Activated T-cell treated with anti-CD3 and anti-CD28 coated beads, Interleukin-2, amount 50 U/mL, for 24 hours (primary cell): ENCODE measurements at regions not wholly inside any gene's neighbourhood (a gene's known extent, or its start where the extent isn't known, plus 50 kb on each side); places are given as distances from the start of the nearest gene placed in this dataset.

Experiments
- DNase-seq: peaks from one replicate; pipeline ENCODE4 v3.0.0-alpha.2; 2020
- H3K27ac Mint-ChIP-seq: 2 replicates; pipeline ENCODE4 v1.8.0; 2020; ENCODE audit warnings: mild to moderate bottlenecking, mixed read lengths
- H3K27me3 Mint-ChIP-seq: 2 replicates; pipeline ENCODE4 v1.8.0; 2020; ENCODE audit warnings: mixed read lengths
- H3K36me3 Mint-ChIP-seq: 2 replicates; pipeline ENCODE4 v1.8.0; 2020; ENCODE audit warnings: low read depth, mixed read lengths
- H3K4me1 Mint-ChIP-seq: 2 replicates; pipeline ENCODE4 v1.8.0; 2020; ENCODE audit warnings: low read depth, mixed read lengths
- H3K4me3 Mint-ChIP-seq: 2 replicates; pipeline ENCODE4 v1.8.0; 2020; ENCODE audit warnings: mild to moderate bottlenecking, moderate library complexity, mixed read lengths
- H3K9me3 Mint-ChIP-seq: 2 replicates; pipeline ENCODE4 v1.8.0; 2020; ENCODE audit warnings: mixed read lengths

DNA sequence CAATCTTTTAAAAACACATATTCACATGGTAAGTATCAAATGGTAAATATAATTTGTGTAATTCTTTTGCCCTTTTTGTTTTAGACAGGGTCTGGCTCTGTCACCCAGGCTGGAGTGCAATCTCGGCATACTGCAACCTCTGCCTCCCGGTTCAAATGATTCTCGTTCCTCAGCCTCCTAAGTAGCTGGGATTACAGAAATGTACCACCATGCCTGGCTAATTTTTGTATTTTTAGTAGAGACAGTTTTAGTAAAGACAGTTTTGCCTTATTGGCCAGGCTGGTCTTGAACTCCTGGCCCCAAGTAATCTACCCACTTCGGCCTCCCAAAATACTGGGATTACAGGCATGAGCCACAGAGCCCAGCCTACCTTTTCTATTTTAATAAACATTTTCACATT is 182.2 kb downstream of the MYCN start:
- no peak overlapping the region for H3K27ac Mint-ChIP-seq
- H3K4me3 Mint-ChIP-seq = no peak overlapping the region
- no peaks in the 10 kb centered on the region for H3K36me3 Mint-ChIP-seq
- H3K4me1 Mint-ChIP-seq = no peaks in the 10 kb centered on the region
- H3K27me3 Mint-ChIP-seq = no peaks in the 10 kb centered on the region
- peaks cover 2% of the 10 kb centered on the region for H3K9me3 Mint-ChIP-seq
- no peak for DNase-seq

- Mint-ChIP-seq H3K4me3 (no peak overlapping the region), H3K27me3 (no peaks in the 10 kb centered on the region), H3K36me3 (no peaks in the 10 kb centered on the region), H3K9me3 (peaks cover 2% of the 10 kb centered on the region), H3K27ac (no peak overlapping the region), H3K4me1 (no peaks in the 10 kb centered on the region)
- DNase-seq = no peak
These were observed 181.6 kb downstream of the MYCN start for GRCh38 chr2:16121986-16122390.

DNA sequence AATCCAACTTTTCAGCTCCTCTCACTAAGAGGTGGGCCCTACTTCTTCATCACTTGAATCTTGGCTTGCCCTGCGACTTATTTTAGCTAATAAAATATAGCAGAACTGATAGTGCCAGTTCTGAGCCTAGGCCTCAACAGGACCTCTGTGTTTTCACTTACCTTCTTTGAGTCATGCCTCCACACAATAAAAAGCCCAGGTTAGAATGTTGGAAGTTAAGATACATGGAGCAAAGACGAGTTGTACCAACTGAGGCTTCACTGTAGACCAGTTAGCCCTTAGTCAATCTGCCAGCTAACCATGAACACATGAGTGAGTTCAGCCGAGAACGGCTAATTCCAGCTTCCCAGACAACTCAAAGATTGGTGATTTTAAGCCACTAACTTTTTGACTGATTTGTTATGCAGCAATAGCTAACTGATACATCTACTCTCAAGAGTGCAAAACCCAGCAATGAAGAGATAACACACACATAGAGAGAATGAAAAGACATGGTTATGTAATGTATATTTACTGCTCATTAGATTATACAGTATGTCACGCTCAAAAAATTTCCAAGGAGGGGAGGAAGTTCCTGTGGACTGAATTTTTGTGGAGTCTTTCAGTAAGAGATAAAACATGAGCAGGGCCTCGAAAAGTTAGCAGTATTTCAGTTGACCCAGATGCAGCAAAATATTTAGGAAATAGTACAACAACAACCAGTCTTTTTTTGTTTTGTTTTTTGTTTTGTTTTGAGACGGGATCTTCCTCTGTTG is 181.1 kb downstream of the MYCN start:
- H3K36me3 Mint-ChIP-seq = no peaks in the 10 kb centered on the region
- H3K27ac Mint-ChIP-seq = no peak overlapping the region
- H3K4me3 Mint-ChIP-seq = no peak overlapping the region
- peaks cover 2% of the 10 kb centered on the region for H3K9me3 Mint-ChIP-seq
- no peaks in the 10 kb centered on the region for H3K27me3 Mint-ChIP-seq
- no peak for DNase-seq
- no peaks in the 10 kb centered on the region for H3K4me1 Mint-ChIP-seq

DNA sequence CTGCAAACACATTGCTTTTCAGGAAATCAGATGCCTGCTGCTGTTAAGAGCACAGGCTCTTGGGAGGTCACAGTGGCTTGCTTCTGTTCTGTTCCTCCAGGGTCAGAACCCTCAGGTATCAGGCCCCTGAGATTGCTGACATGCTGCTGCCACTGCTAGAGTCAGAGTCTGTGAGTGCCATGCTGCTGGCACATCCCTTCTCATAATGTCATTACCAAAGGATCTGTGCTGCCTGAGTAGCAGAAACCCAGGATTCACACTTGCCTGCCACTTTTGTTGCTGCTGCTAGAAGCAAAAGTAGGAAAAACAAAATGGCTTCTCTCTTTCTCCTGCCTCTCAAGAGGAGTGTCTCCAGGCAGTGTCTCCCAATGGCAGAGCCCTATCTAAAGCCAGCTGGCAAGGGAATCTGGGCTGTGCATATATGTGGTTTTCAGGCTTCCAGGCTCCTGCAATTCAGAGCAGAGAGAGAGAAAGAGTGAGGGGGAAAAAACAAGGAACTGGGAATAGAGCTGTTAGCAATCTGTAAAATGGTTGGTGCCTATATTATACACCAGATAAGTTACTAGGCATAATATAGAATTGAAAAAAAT is 180.3 kb downstream of the MYCN start:
- H3K4me3 Mint-ChIP-seq = no peak overlapping the region
- H3K4me1 Mint-ChIP-seq = no peaks in the 10 kb centered on the region
- no peak for DNase-seq
- H3K36me3 Mint-ChIP-seq = no peaks in the 10 kb centered on the region
- H3K27me3 Mint-ChIP-seq = no peaks in the 10 kb centered on the region
- H3K27ac Mint-ChIP-seq = no peak overlapping the region
- peaks cover 2% of the 10 kb centered on the region for H3K9me3 Mint-ChIP-seq

- H3K36me3 Mint-ChIP-seq = no peaks in the 10 kb centered on the region
- no peaks in the 10 kb centered on the region for H3K4me1 Mint-ChIP-seq
- H3K4me3 Mint-ChIP-seq = no peak overlapping the region
- no peaks in the 10 kb centered on the region for H3K27me3 Mint-ChIP-seq
- no peak for DNase-seq
- peaks cover 2% of the 10 kb centered on the region for H3K9me3 Mint-ChIP-seq
- no peak overlapping the region for H3K27ac Mint-ChIP-seq
These were observed 179.4 kb downstream of the MYCN start for GRCh38 chr2:16119741-16120140.

- Mint-ChIP-seq H3K27me3 (no peaks in the 10 kb centered on the region), H3K4me1 (no peaks in the 10 kb centered on the region), H3K4me3 (no peak overlapping the region), H3K36me3 (no peaks in the 10 kb centered on the region), H3K27ac (no peak overlapping the region), H3K9me3 (peaks cover 2% of the 10 kb centered on the region)
- no peak for DNase-seq
These were observed 178.6 kb downstream of the MYCN start for GRCh38 chr2:16118611-16119590.

- H3K36me3 Mint-ChIP-seq = no peaks in the 10 kb centered on the region
- no peak overlapping the region for H3K27ac Mint-ChIP-seq
- H3K27me3 Mint-ChIP-seq = no peaks in the 10 kb centered on the region
- no peaks in the 10 kb centered on the region for H3K4me1 Mint-ChIP-seq
- no peak for DNase-seq
- H3K4me3 Mint-ChIP-seq = no peak overlapping the region
- H3K9me3 Mint-ChIP-seq = peaks cover 2% of the 10 kb centered on the region
These were observed 177.7 kb downstream of the MYCN start for GRCh38 chr2:16117791-16118610.

- H3K4me3 Mint-ChIP-seq = no peak overlapping the region
- H3K36me3 Mint-ChIP-seq = no peaks in the 10 kb centered on the region
- peaks cover 2% of the 10 kb centered on the region for H3K9me3 Mint-ChIP-seq
- no peaks in the 10 kb centered on the region for H3K4me1 Mint-ChIP-seq
- DNase-seq = no peak
- H3K27ac Mint-ChIP-seq = no peak overlapping the region
- no peaks in the 10 kb centered on the region for H3K27me3 Mint-ChIP-seq
These were observed 176.8 kb downstream of the MYCN start for GRCh38 chr2:16117021-16117700.

GRCh38 chr2:16115881-16116830 is 175.8 kb downstream of the MYCN start:
- no peaks in the 10 kb centered on the region for H3K36me3 Mint-ChIP-seq
- H3K4me3 Mint-ChIP-seq = no peak overlapping the region
- no peaks in the 10 kb centered on the region for H3K9me3 Mint-ChIP-seq
- H3K27ac Mint-ChIP-seq = no peak overlapping the region
- H3K27me3 Mint-ChIP-seq = no peaks in the 10 kb centered on the region
- no peaks in the 10 kb centered on the region for H3K4me1 Mint-ChIP-seq
- no peak for DNase-seq

DNA sequence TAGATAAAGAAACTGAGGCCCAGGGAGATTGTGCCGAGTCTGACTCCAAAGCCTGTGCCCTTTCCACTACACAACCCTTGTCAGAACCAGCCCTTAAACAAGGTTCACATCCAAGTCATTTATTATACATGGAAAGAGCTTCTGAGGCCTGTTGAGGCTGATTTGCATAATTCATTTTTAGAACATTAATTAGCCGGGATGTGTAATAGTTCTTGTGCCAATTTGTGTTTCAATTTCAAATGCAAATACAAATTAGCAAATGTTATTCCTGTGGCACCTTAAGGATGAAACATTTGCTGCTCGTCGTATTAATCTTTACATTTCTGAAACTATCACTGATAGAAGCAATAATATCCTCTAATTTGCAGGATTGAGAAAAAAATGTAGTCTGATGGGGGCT is 174.9 kb downstream of the MYCN start:
- no peak overlapping the region for H3K4me3 Mint-ChIP-seq
- H3K4me1 Mint-ChIP-seq = no peaks in the 10 kb centered on the region
- no peaks in the 10 kb centered on the region for H3K36me3 Mint-ChIP-seq
- DNase-seq = no peak
- no peaks in the 10 kb centered on the region for H3K27me3 Mint-ChIP-seq
- no peak overlapping the region for H3K27ac Mint-ChIP-seq
- H3K9me3 Mint-ChIP-seq = no peaks in the 10 kb centered on the region

- H3K9me3 Mint-ChIP-seq = no peaks in the 10 kb centered on the region
- no peaks in the 10 kb centered on the region for H3K27me3 Mint-ChIP-seq
- no peaks in the 10 kb centered on the region for H3K36me3 Mint-ChIP-seq
- no peak overlapping the region for H3K4me3 Mint-ChIP-seq
- no peak overlapping the region for H3K27ac Mint-ChIP-seq
- no peak for DNase-seq
- no peaks in the 10 kb centered on the region for H3K4me1 Mint-ChIP-seq
These were observed 174.5 kb downstream of the MYCN start for GRCh38 chr2:16114836-16115235.

- no peaks in the 10 kb centered on the region for H3K4me1 Mint-ChIP-seq
These were observed 173.7 kb downstream of the MYCN start for GRCh38 chr2:16114070-16114469.

DNA sequence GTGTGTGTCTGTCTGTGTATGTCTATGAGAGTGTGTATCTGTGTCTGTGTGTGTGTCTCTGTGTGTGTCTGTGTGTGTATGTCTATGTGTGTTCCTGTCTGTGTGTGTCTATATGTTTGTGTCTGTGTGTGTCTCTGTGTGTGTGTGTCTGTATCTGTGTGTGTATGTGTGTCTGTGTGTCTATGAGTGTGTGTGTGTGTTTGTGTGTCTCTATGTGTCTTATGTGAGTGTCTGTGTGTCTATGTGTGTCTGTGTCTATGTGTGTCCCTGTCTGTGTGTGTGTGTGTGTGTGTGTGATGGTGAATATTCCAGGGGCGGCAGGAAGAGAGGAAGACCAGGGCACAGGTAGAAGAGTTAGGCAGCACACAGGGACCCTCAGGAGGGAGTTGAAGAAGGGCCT is 173.2 kb downstream of the MYCN start:
- no peak overlapping the region for H3K4me3 Mint-ChIP-seq
- no peaks in the 10 kb centered on the region for H3K4me1 Mint-ChIP-seq
- no peak overlapping the region for H3K27ac Mint-ChIP-seq
- H3K27me3 Mint-ChIP-seq = no peaks in the 10 kb centered on the region
- DNase-seq = no peak
- H3K9me3 Mint-ChIP-seq = no peaks in the 10 kb centered on the region
- no peaks in the 10 kb centered on the region for H3K36me3 Mint-ChIP-seq

More at GRCh38 chr2:16114070-16114469, 173.7 kb downstream of the MYCN start:
- no peaks in the 10 kb centered on the region for H3K27me3 Mint-ChIP-seq
- no peak for DNase-seq
- no peaks in the 10 kb centered on the region for H3K9me3 Mint-ChIP-seq
- H3K4me3 Mint-ChIP-seq = no peak overlapping the region
- H3K27ac Mint-ChIP-seq = no peak overlapping the region
- H3K36me3 Mint-ChIP-seq = no peaks in the 10 kb centered on the region
